ENCODE measurements at regions not wholly inside any gene's neighbourhood (a gene's known extent, or its start where the extent isn't known, plus 50 kb on each side); places are given as distances from the start of the nearest gene placed in this dataset.

GRCh38 chr9:13361076-13361475 is 81.6 kb upstream of the MPDZ start:
- no peaks in the 10 kb centered on the region for H3K36me3 ChIP-seq
- no peaks in the 10 kb centered on the region for H3K27me3 ChIP-seq
- TF ChIP-seq CTCF (IDR thresholded peaks at IDR 0.05; ENCODE audit: low read depth, low read length), result no peak
- H3K4me1 ChIP-seq, result no peaks in the 10 kb centered on the region
- no peak overlapping the region for H3K4me3 ChIP-seq (ENCODE audit: low read depth, low read length)
- no peaks in the 10 kb centered on the region for H3K9me3 ChIP-seq
- no peak for DNase-seq

GRCh38 chr9:13360188-13360587 is 80.7 kb upstream of the MPDZ start:
- DNase-seq, result no peak
- H3K4me1 ChIP-seq, result no peaks in the 10 kb centered on the region
- H3K4me3 ChIP-seq (ENCODE audit: low read depth, low read length), result no peak overlapping the region
- no peak for TF ChIP-seq CTCF (IDR thresholded peaks at IDR 0.05; ENCODE audit: low read depth, low read length)
- H3K9me3 ChIP-seq, result no peaks in the 10 kb centered on the region
- H3K27me3 ChIP-seq, result no peaks in the 10 kb centered on the region
- no peaks in the 10 kb centered on the region for H3K36me3 ChIP-seq

GRCh38 chr9:13358128-13358527 is 78.6 kb upstream of the MPDZ start:
- Histone ChIP-seq H3K4me1 (no peaks in the 10 kb centered on the region), H3K36me3 (no peaks in the 10 kb centered on the region), H3K27me3 (no peaks in the 10 kb centered on the region), H3K4me3 (ENCODE audit: low read depth, low read length) (no peak overlapping the region), H3K9me3 (no peaks in the 10 kb centered on the region)
- no peak for TF ChIP-seq CTCF (IDR thresholded peaks at IDR 0.05; ENCODE audit: low read depth, low read length)
- no peak for DNase-seq

- no peak overlapping the region for H3K4me3 ChIP-seq (ENCODE audit: low read depth, low read length)
- H3K4me1 ChIP-seq, result no peaks in the 10 kb centered on the region
- no peak for TF ChIP-seq CTCF (IDR thresholded peaks at IDR 0.05; ENCODE audit: low read depth, low read length)
- no peaks in the 10 kb centered on the region for H3K27me3 ChIP-seq
- H3K36me3 ChIP-seq, result no peaks in the 10 kb centered on the region
- DNase-seq, result no peak
- no peaks in the 10 kb centered on the region for H3K9me3 ChIP-seq
These were observed 75.2 kb upstream of the MPDZ start for GRCh38 chr9:13354733-13355132.

- no peaks in the 10 kb centered on the region for H3K27me3 ChIP-seq
These were observed 73.0 kb upstream of the MPDZ start for GRCh38 chr9:13352451-13352979.

More at GRCh38 chr9:13352451-13352979, 73.0 kb upstream of the MPDZ start:
- TF ChIP-seq CTCF (IDR thresholded peaks at IDR 0.05; ENCODE audit: low read depth, low read length), result no peak
- Histone ChIP-seq H3K4me1 (no peaks in the 10 kb centered on the region), H3K4me3 (ENCODE audit: low read depth, low read length) (no peak overlapping the region), H3K9me3 (no peaks in the 10 kb centered on the region), H3K36me3 (no peaks in the 10 kb centered on the region)
- DNase-seq, result no peak

Measured in BE2C (cell line).